ENCODE measurements at regions not wholly inside any gene's neighbourhood (a gene's known extent, or its start where the extent isn't known, plus 50 kb on each side); places are given as distances from the start of the nearest gene placed in this dataset.
"Not testable (repeated sequence)": the region's sequence is repeated elsewhere in the genome, so short reads cannot be mapped to it uniquely, and the experiment has no call there.

GRCh38 chr12:131387281-131388163 is 323.4 kb upstream of the SFSWAP start:
- Mint-ChIP-seq H3K36me3 (ENCODE audit: insufficient read depth) (peaks cover 2% of the 10 kb centered on the region), H3K9me3 (no peaks in the 10 kb centered on the region), H3K4me3 (no peak overlapping the region), H3K27me3 (peaks cover 13 to 61% of the 10 kb centered on the region in 2 donors), H3K27ac (no peak overlapping the region), H3K4me1 (ENCODE audit: low read depth in 2 of 2) (peaks cover 0 to 6% of the 10 kb centered on the region in 2 donors)
- DNase-seq (no peak), ATAC-seq (replicated peaks) (no peak)

DNA sequence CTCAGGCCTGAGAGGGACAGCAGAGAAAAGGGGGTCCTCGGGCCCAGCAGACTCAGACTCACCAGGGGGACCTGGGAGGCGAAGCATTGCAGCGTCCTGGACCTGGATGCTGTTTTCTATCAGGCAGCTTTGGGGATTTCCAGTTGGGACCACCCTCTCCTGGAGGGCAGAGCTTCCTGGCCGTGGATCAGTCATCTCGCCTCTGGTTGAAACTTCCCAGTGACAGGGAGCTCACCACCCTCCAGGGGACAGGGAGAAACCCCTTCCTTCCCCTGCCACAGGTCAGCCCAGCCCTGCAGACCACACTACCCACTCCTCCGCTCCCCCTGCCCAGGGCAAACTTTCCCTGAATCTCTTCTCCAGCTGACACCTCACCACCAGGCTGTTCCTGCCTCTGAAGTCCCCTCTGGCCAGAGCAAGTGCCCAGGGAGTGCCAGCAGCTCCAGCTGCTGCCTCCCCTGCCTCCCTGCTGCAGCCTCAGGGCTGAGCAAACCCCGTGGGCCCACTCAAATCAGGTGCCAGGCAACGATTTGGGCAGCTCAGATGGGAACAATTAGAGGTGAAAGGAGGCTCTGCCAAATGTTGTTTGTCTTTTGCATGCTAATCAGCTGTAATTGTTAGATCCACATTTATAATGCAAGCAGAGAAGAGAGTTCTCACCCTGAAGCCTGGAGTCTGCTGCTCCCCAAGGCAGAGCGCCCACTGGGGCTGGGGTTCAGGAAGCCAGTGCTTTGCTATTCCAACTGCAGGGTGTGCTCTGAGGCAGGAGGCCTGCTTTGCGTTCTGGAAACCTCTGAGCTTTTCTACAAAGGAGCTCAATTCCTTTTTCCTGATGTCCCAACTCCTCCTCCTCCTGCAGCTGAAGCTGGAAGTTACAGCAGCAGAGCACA is 322.5 kb upstream of the SFSWAP start:
- H3K27ac Mint-ChIP-seq; H3K36me3 Mint-ChIP-seq (ENCODE audit: insufficient read depth); H3K4me3 Mint-ChIP-seq; DNase-seq; H3K4me1 Mint-ChIP-seq (ENCODE audit: low read depth in 2 of 2); H3K9me3 Mint-ChIP-seq; ATAC-seq (replicated peaks): not testable (repeated sequence)
- H3K27me3 Mint-ChIP-seq, result peaks cover 10 to 56% of the 10 kb centered on the region in 2 donors

GRCh38 chr12:131389054-131390013 is 321.6 kb upstream of the SFSWAP start:
- Mint-ChIP-seq H3K4me1 (ENCODE audit: low read depth in 2 of 2) (peaks cover 0 to 6% of the 10 kb centered on the region in 2 donors), H3K27ac (no peak overlapping the region)

DNA sequence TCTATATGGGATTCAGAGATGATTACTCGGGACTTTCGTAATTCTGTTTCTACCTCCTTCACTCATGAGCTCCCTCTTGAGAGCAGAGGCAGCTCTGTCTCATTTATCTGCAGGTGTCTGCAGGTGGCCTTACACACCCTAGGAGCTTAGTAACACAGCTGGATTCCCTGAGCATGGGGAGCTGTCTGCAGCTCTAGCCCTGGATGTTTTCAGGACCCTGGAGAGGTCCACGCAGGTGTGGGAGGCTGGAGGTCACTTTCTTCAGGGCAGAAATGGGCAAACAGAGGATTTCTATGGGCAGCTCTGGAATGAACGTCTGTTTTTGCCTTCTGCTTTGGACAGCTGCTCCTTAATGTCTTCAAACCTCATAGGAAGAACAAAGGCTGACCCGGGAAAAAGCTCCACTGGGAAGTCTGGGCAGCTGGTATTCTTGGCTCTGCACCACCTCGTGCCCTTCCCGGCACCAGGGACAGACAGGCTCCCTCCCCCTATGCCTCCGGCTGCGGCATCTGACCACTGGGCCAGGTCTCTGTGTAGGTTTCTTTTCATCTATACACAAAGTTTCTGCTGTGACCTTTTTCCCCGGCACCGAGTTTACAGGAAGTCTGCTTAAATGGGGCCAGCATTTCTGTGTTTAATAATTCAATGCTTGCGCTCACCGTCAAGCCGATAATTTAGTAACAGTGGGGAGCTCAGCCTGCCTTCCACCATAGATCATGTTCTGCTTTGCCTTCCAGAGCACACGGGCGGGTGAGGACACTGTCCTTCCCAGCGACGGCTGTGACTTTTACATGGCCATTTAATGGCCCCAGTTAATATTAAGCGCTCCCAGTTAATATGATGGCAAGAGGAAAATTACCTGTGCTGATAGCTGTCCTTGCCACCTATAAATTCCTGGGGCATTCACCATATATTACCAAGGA is 320.2 kb upstream of the SFSWAP start:
- DNase-seq (no peak), ATAC-seq (replicated peaks) (no peak)
- Mint-ChIP-seq H3K27me3 (peaks cover 7 to 35% of the 10 kb centered on the region in 2 donors), H3K27ac (no peak overlapping the region), H3K36me3 (ENCODE audit: insufficient read depth) (no peaks in the 10 kb centered on the region), H3K4me3 (no peak overlapping the region), H3K4me1 (ENCODE audit: low read depth in 2 of 2) (peaks cover 0 to 6% of the 10 kb centered on the region in 2 donors), H3K9me3 (no peaks in the 10 kb centered on the region)

More at GRCh38 chr12:131389054-131390013, 321.6 kb upstream of the SFSWAP start:
- Mint-ChIP-seq H3K9me3 (no peaks in the 10 kb centered on the region), H3K27me3 (peaks cover 7 to 47% of the 10 kb centered on the region in 2 donors), H3K36me3 (ENCODE audit: insufficient read depth) (no peaks in the 10 kb centered on the region), H3K4me3 (no peak overlapping the region)
- ATAC-seq (replicated peaks) (no peak), DNase-seq (no peak)

- DNase-seq (no peak), ATAC-seq (replicated peaks) (no peak)
- Mint-ChIP-seq H3K27ac (no peak overlapping the region), H3K9me3 (no peaks in the 10 kb centered on the region), H3K27me3 (peaks cover 7 to 28% of the 10 kb centered on the region in 2 donors), H3K4me1 (ENCODE audit: low read depth in 2 of 2) (peaks cover 0 to 6% of the 10 kb centered on the region in 2 donors), H3K4me3 (no peak overlapping the region), H3K36me3 (ENCODE audit: insufficient read depth) (no peaks in the 10 kb centered on the region)
Observed at GRCh38 chr12:131391399-131391798, 319.5 kb upstream of the SFSWAP start.

- not testable (repeated sequence) for H3K4me3 Mint-ChIP-seq; H3K9me3 Mint-ChIP-seq; H3K4me1 Mint-ChIP-seq (ENCODE audit: low read depth in 2 of 2); ATAC-seq (replicated peaks); H3K27me3 Mint-ChIP-seq; DNase-seq; H3K27ac Mint-ChIP-seq; H3K36me3 Mint-ChIP-seq (ENCODE audit: insufficient read depth)
Observed at GRCh38 chr12:131394752-131395151, 316.1 kb upstream of the SFSWAP start.

DNA sequence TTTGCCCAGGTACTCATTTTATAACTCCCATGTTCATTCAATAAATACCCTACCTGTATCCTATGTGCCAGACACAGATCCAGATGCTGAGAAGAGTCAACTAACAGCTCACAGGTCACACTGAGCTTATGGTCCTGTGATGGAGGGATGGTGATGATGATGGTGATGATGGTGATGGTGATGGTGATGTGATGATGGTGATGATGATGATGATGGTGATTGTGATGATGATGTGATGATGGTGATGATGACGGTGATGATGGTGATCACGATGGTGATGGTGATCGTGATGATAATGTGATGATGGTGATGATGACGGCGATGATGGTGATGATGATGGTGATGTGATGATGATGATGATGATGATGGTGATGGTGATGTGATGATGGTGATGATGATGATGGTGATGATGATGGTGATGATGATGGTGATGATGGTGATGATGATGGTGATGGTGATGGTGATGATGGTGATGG is 315.6 kb upstream of the SFSWAP start:
- not testable (repeated sequence) for DNase-seq; H3K9me3 Mint-ChIP-seq; H3K36me3 Mint-ChIP-seq (ENCODE audit: insufficient read depth); H3K27ac Mint-ChIP-seq; H3K4me1 Mint-ChIP-seq (ENCODE audit: low read depth in 2 of 2); ATAC-seq (replicated peaks); H3K4me3 Mint-ChIP-seq; H3K27me3 Mint-ChIP-seq

- DNase-seq (no peak), ATAC-seq (replicated peaks) (no peak)
- H3K27me3 Mint-ChIP-seq, result no peaks in the 10 kb centered on the region
- H3K27ac Mint-ChIP-seq, result no peak overlapping the region
- H3K4me3 Mint-ChIP-seq, result no peak overlapping the region
- H3K4me1 Mint-ChIP-seq (ENCODE audit: low read depth in 2 of 2), result no peaks in the 10 kb centered on the region
- no peaks in the 10 kb centered on the region for H3K36me3 Mint-ChIP-seq (ENCODE audit: insufficient read depth)
- peaks cover 5 to 8% of the 10 kb centered on the region in 2 donors for H3K9me3 Mint-ChIP-seq
Observed at GRCh38 chr12:131395971-131396573, 314.8 kb upstream of the SFSWAP start.

DNA sequence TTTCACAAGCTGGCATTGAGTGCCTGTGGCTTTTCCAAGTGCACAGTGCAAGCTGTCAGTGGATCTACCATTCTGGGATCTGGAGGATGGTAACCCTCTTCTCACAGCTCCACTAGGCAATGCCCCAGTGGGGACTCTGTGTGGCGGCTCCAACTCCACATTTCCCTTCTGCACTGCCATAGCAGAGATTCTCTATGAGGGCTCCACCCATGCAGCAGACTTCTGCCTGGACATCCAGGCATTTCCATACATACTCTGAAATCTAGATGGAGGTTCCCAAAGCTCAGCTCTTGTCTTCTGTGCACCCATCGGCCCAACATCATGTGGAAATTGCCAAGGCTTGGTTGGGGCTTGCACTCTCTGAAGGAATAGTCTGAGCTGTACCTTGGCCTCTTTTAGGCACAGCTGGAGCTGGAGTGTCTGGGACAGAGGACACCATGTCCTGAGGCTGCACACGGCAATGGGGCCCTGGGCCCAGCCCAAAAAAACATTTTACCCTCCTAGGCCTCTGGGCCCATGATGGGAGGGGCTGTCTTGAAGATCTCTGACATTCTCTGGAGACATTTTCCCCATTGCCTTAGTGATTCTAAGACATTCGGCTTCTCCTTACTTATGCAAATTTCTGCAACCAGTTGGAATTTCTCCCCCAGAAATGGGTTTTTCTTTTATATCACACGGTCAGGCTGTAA is 313.3 kb upstream of the SFSWAP start:
- ATAC-seq (replicated peaks) (no peak), DNase-seq (no peak)
- H3K27ac Mint-ChIP-seq, result no peak overlapping the region
- H3K9me3 Mint-ChIP-seq, result peaks cover 5 to 8% of the 10 kb centered on the region in 2 donors
- no peaks in the 10 kb centered on the region for H3K36me3 Mint-ChIP-seq (ENCODE audit: insufficient read depth)
- H3K27me3 Mint-ChIP-seq, result no peaks in the 10 kb centered on the region
- no peaks in the 10 kb centered on the region for H3K4me1 Mint-ChIP-seq (ENCODE audit: low read depth in 2 of 2)
- H3K4me3 Mint-ChIP-seq, result no peak overlapping the region

GRCh38 chr12:131399000-131399399 is 311.9 kb upstream of the SFSWAP start:
- peaks cover 5 to 8% of the 10 kb centered on the region in 2 donors for H3K9me3 Mint-ChIP-seq
- DNase-seq (no peak), ATAC-seq (replicated peaks) (no peak)
- H3K36me3 Mint-ChIP-seq (ENCODE audit: insufficient read depth), result no peaks in the 10 kb centered on the region
- no peak overlapping the region for H3K4me3 Mint-ChIP-seq
- H3K4me1 Mint-ChIP-seq (ENCODE audit: low read depth in 2 of 2), result no peaks in the 10 kb centered on the region
- no peak overlapping the region for H3K27ac Mint-ChIP-seq
- no peaks in the 10 kb centered on the region for H3K27me3 Mint-ChIP-seq

DNA sequence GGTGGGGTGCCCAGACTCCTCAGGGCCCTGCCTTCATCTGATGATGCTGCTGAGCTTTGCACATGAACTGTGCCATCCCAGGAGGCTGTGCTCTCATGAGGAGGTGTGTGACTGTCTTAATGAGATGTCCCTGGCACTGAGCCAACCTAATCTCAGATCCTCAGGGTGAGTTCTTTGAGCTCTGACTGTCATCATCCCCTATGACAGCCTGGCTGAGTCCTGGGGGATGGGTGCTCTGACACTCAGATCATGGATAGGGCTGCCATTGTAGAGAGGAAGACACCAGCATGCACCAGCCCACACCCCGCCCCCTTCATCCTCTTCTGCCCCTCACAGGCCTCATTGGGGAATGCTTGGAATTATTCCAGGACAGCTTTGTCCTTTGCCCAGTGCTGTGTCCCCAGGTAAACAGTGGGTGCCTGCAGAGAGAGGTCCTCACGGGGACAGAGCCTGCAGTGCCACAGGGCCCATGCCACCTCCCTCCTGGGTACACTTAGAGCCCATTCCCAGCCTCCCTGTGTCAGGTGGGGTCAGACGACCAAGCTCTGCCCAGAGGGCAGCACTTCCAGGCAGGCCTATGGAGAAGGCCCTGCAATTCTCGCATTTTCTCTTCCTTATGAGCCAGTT is 310.1 kb upstream of the SFSWAP start:
- peaks cover 0 to 15% of the 10 kb centered on the region in 2 donors for H3K27me3 Mint-ChIP-seq
- H3K4me1 Mint-ChIP-seq (ENCODE audit: low read depth in 2 of 2); H3K27ac Mint-ChIP-seq; DNase-seq; ATAC-seq (replicated peaks); H3K36me3 Mint-ChIP-seq (ENCODE audit: insufficient read depth); H3K9me3 Mint-ChIP-seq; H3K4me3 Mint-ChIP-seq: not testable (repeated sequence)

All from effector memory CD8-positive, alpha-beta T cell (primary cell).